HEK293 (cell line): ENCODE measurements at regions not wholly inside any gene's neighbourhood (a gene's known extent, or its start where the extent isn't known, plus 50 kb on each side); places are given as distances from the start of the nearest gene placed in this dataset.

Experiments
- CTCF ChIP-seq: fragments of 450-650 bp; formaldehyde crosslinking; IDR thresholded peaks from 2 replicates; pipeline ENCODE4 v1.5.1; 2016; ENCODE audit warnings: missing biosample characterization, missing genetic modification characterization
- KLF10 ChIP-seq: fragments of 450-650 bp; IDR thresholded peaks from 2 replicates; pipeline ENCODE4 v1.5.1; 2018; ENCODE audit warnings: missing biosample characterization, mild to moderate bottlenecking, missing genetic modification characterization
- KLF17 ChIP-seq: fragments of 450-650 bp; formaldehyde crosslinking; IDR thresholded peaks from 2 replicates; pipeline ENCODE4 v1.5.1; 2016; ENCODE audit warnings: missing biosample characterization, missing genetic modification characterization
- MEIS1 ChIP-seq: sonication (generic); formaldehyde crosslinking; IDR thresholded peaks from 2 replicates; pipeline ENCODE4 v1.8.1; 2022; ENCODE audit warnings: missing genetic modification reagents, mild to moderate bottlenecking, borderline replicate concordance
- PBX3 ChIP-seq: sonication (generic); formaldehyde crosslinking; IDR thresholded peaks from 2 replicates; pipeline ENCODE4 v1.8.1; 2022; ENCODE audit warnings: mild to moderate bottlenecking, moderate library complexity, missing genetic modification reagents
- ZBTB20 ChIP-seq: fragments of 450-650 bp; formaldehyde crosslinking; IDR thresholded peaks from 2 replicates; pipeline ENCODE4 v1.5.1; 2016; ENCODE audit warnings: missing biosample characterization, missing genetic modification characterization
- ZFP69B ChIP-seq: fragments of 450-650 bp; formaldehyde crosslinking; IDR thresholded peaks from 2 replicates; pipeline ENCODE4 v1.5.1; 2016; ENCODE audit warnings: missing biosample characterization, missing genetic modification characterization
- ZNF274 ChIP-seq, 2 experiments: fragments of 200-500 bp in 1 of 2; fragments of 450-650 bp in 1 of 2; sonication (Bioruptor generic) in 1 of 2; formaldehyde crosslinking in 1 of 2; IDR thresholded peaks; 2 replicates each; pipeline versions ENCODE4 v1.5.1 to v1.6.1; 2014 to 2016; ENCODE audit warnings: borderline replicate concordance in 1 of 2, inconsistent platforms in 1 of 2, low read length in 1 of 2, missing biosample characterization in 1 of 2, missing genetic modification characterization in 1 of 2
- ZNF639 ChIP-seq: fragments of 450-650 bp; formaldehyde crosslinking; IDR thresholded peaks from 2 replicates; pipeline ENCODE4 v1.5.1; 2016; ENCODE audit warnings: missing biosample characterization, missing genetic modification characterization

GRCh38 chr4:135382280-135382959 is 1180.8 kb upstream of the PABPC4L start:
- TF ChIP-seq ZNF639 (tag by site-specific recombination) (no peak), CTCF (tag by site-specific recombination) (no peak), ZBTB20 (no peak), ZNF274 (IDR thresholded peaks at IDR 0.05; ENCODE audit: low read length) (no peak), ZNF274 (tag by site-specific recombination; IDR thresholded peaks at IDR 0.05; ENCODE audit: borderline replicate concordance) (no peak), MEIS1 (CRISPR knock-in tag) (no peak), PBX3 (CRISPR knock-in tag) (no peak), ZFP69B (no peak), KLF10 (tag by site-specific recombination) (no peak), KLF17 (tag by site-specific recombination) (no peak)
